C4-2B (cell line): ENCODE measurements at regions not wholly inside any gene's neighbourhood (a gene's known extent, or its start where the extent isn't known, plus 50 kb on each side); places are given as distances from the start of the nearest gene placed in this dataset.

ENCODE experiments used
- CTCF ChIP-seq: fragments of 450-650 bp; conservative IDR thresholded peaks from 2 replicates; pipeline ENCODE4 v1.5.1; 2017; ENCODE audit warnings: mild to moderate bottlenecking
- ZFX ChIP-seq: fragments of 450-650 bp; IDR thresholded peaks from 2 replicates; pipeline ENCODE4 v1.6.1; 2017

GRCh38 chr2:105631011-105631410 lies 113.7 kb upstream of the NCK2 start:
- TF ChIP-seq CTCF = no peak
- no peak for TF ChIP-seq ZFX
